Prostate gland (tissue), 2 donors: ENCODE measurements at regions not wholly inside any gene's neighbourhood (a gene's known extent, or its start where the extent isn't known, plus 50 kb on each side); places are given as distances from the start of the nearest gene placed in this dataset.

Experiments used
- DNase-seq: peaks from one replicate; pipeline ENCODE4 v3.0.0-alpha.2; 2019; ENCODE audit warnings: low spot score
- H3K27ac ChIP-seq, 2 donors: fragments of 200-600 bp; sonication (generic); 2 replicates each; pipeline ENCODE4 v1.5.1; 2017 to 2019
- H3K27me3 ChIP-seq: fragments of 200-600 bp; sonication (generic); replicated peaks from 2 replicates; pipeline ENCODE4 v1.5.1; 2019; ENCODE audit not compliant: insufficient read depth
- H3K36me3 ChIP-seq, 2 donors: fragments of 200-600 bp; sonication (generic); 1 replicate in 1 of 2; 2 replicates in 1 of 2; pipeline versions ENCODE4 v1.5.1 to v1.8.1; 2017 to 2019
- H3K4me1 ChIP-seq: fragments of 200-600 bp; sonication (generic); replicated peaks from 2 replicates; pipeline ENCODE4 v1.5.1; 2019
- H3K4me3 ChIP-seq, 2 donors: fragments of 200-600 bp; sonication (generic); 2 replicates each; pipeline ENCODE4 v1.5.1; 2017 to 2019
- H3K9me3 ChIP-seq: fragments of 200-600 bp; sonication (generic); 2 replicates; pipeline ENCODE4 v1.5.1; 2017
- POLR2A ChIP-seq: fragments of 450-650 bp; IDR thresholded peaks from one replicate; pipeline ENCODE4 v1.6.1; 2016; ENCODE audit warnings: antibody characterized with exemption, mild to moderate bottlenecking
- POLR2AphosphoS5 ChIP-seq: sonication (generic); formaldehyde crosslinking; IDR thresholded peaks from one replicate; pipeline ENCODE4 v1.6.1; 2017; ENCODE audit warnings: antibody characterized with exemption
- WGBS: methylation state at CpG from one replicate; pipeline ENCODE4 v1.1.5; 2018; 5-methylcytosine and 5-hydroxymethylcytosine counted together
- intact Hi-C: fragments of 100-400 bp; cut with DNase I; formaldehyde crosslinking; loops from one replicate; pipeline ENCODE4 v1.14.2; 2022
- TF ChIP-seq, protein P1 (sequence below), 4 experiments: fragments of 200-600 bp in 2 of 4; fragments of 450-650 bp in 2 of 4; sonication (generic) in 2 of 4; IDR thresholded peaks; 1 replicate in 3 of 4; 2 replicates in 1 of 4; pipeline ENCODE4 v1.5.1; 2016 to 2019; ENCODE audit warnings: antibody characterized with exemption in 4 of 4, mild to moderate bottlenecking in 2 of 4, moderate library complexity in 2 of 4

GRCh38 chr3:191696348-191696747 lies 235.4 kb downstream of the PYDC2 start:
- H3K27ac ChIP-seq = no peak overlapping the region
- H3K36me3 ChIP-seq = no peaks in the 10 kb centered on the region
- H3K4me1 ChIP-seq = no peaks in the 10 kb centered on the region
- DNase-seq = no peak
- no peak overlapping the region for H3K4me3 ChIP-seq
- TF ChIP-seq POLR2A (no peak), POLR2AphosphoS5 (no peak)
- TF ChIP-seq, protein P1, sequence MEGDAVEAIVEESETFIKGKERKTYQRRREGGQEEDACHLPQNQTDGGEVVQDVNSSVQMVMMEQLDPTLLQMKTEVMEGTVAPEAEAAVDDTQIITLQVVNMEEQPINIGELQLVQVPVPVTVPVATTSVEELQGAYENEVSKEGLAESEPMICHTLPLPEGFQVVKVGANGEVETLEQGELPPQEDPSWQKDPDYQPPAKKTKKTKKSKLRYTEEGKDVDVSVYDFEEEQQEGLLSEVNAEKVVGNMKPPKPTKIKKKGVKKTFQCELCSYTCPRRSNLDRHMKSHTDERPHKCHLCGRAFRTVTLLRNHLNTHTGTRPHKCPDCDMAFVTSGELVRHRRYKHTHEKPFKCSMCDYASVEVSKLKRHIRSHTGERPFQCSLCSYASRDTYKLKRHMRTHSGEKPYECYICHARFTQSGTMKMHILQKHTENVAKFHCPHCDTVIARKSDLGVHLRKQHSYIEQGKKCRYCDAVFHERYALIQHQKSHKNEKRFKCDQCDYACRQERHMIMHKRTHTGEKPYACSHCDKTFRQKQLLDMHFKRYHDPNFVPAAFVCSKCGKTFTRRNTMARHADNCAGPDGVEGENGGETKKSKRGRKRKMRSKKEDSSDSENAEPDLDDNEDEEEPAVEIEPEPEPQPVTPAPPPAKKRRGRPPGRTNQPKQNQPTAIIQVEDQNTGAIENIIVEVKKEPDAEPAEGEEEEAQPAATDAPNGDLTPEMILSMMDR (IDR thresholded peaks at IDR 0.05) = no peak
- intact Hi-C loops = no loop called here
- no peaks in the 10 kb centered on the region for H3K9me3 ChIP-seq
- H3K27me3 ChIP-seq = no peaks in the 10 kb centered on the region

DNA sequence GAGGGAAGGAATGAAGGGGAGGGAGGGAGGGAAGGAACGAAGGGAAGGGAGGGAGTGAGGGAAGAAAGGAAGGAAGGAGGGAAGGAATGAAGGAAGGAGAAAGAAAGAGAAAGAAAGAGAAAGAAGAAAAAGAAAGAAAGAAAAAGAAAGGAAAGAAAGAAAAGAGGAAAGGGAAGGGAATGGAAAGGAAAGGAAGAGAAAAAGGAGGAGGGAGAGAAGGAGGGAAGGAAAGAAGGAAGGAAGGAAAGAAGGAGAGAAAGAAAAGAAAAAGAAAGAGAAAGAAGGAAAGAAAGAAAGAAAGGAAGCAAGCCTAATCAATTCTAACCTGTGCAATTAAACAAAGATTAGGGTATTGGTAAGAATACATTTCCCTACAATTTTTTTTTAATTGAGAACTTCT lies 238.6 kb downstream of the PYDC2 start:
- intact Hi-C loops = no loop called here
- H3K36me3 ChIP-seq = no peaks in the 10 kb centered on the region
- H3K4me3 ChIP-seq = no peak overlapping the region
- no peak overlapping the region for H3K27ac ChIP-seq
- no peaks in the 10 kb centered on the region for H3K27me3 ChIP-seq
- DNase-seq = no peak
- no peaks in the 10 kb centered on the region for H3K9me3 ChIP-seq
- 85% methylated on average over 1 of the region's 1 CpG for WGBS
- H3K4me1 ChIP-seq = no peaks in the 10 kb centered on the region
- TF ChIP-seq POLR2AphosphoS5 (no peak), POLR2A (no peak)
- TF ChIP-seq, protein P1 (IDR thresholded peaks at IDR 0.05) = no peak

GRCh38 chr3:191702121-191702520 lies 241.2 kb downstream of the PYDC2 start:
- no peaks in the 10 kb centered on the region for H3K36me3 ChIP-seq
- H3K27me3 ChIP-seq = no peaks in the 10 kb centered on the region
- no peak for DNase-seq
- H3K9me3 ChIP-seq = no peaks in the 10 kb centered on the region
- intact Hi-C loops = no loop called here
- no peak for TF ChIP-seq POLR2A
- TF ChIP-seq, protein P1 (IDR thresholded peaks at IDR 0.05) = no peak
- TF ChIP-seq POLR2AphosphoS5 = no peak
- no peaks in the 10 kb centered on the region for H3K4me1 ChIP-seq
- WGBS = 93% methylated on average over 2 of the region's 2 CpGs
- H3K4me3 ChIP-seq = no peak overlapping the region
- no peak overlapping the region for H3K27ac ChIP-seq

GRCh38 chr3:191707817-191708216 lies 246.9 kb downstream of the PYDC2 start:
- Histone ChIP-seq H3K4me3 (no peak overlapping the region), H3K9me3 (no peaks in the 10 kb centered on the region), H3K36me3 (no peaks in the 10 kb centered on the region), H3K27ac (no peak overlapping the region), H3K27me3 (no peaks in the 10 kb centered on the region), H3K4me1 (no peaks in the 10 kb centered on the region)
- DNase-seq = no peak
- intact Hi-C loops = no loop called here
- no peak for TF ChIP-seq POLR2A
- no peak for TF ChIP-seq POLR2AphosphoS5
- TF ChIP-seq, protein P1 (IDR thresholded peaks at IDR 0.05) = no peak
- 90% methylated on average over 6 of the region's 6 CpGs for WGBS

- Histone ChIP-seq H3K27me3 (no peaks in the 10 kb centered on the region), H3K27ac (no peak overlapping the region), H3K4me1 (no peaks in the 10 kb centered on the region), H3K4me3 (no peak overlapping the region), H3K36me3 (no peaks in the 10 kb centered on the region), H3K9me3 (no peaks in the 10 kb centered on the region)
- TF ChIP-seq POLR2AphosphoS5 (no peak), POLR2A (no peak)
- TF ChIP-seq, protein P1 (IDR thresholded peaks at IDR 0.05) = no peak
- intact Hi-C loops = no loop called here
- DNase-seq = no peak
- 87% methylated on average over 1 of the region's 1 CpG for WGBS
Observed at GRCh38 chr3:191715585-191715984, 254.6 kb downstream of the PYDC2 start.
